CD8-positive, alpha-beta memory T cell (primary cell): ENCODE measurements at regions not wholly inside any gene's neighbourhood (a gene's known extent, or its start where the extent isn't known, plus 50 kb on each side); places are given as distances from the start of the nearest gene placed in this dataset.
"Not testable (repeated sequence)": the region's sequence is repeated elsewhere in the genome, so short reads cannot be mapped to it uniquely, and the experiment has no call there.

Source experiments
- CTCF ChIA-PET: fragments of 350-600 bp; sonication (Branson Sonifier 250); formaldehyde crosslinking; loops from one replicate; lab custom pipeline; 2021; ENCODE audit warnings: antibody characterized with exemption; lab: Charles Lee
- POLR2A ChIA-PET: fragments of 350-600 bp; sonication (Branson Sonifier 250); formaldehyde crosslinking; loops from one replicate; lab custom pipeline; 2021; ENCODE audit warnings: antibody characterized with exemption; lab: Charles Lee
- DNase-seq, 5 donors: peaks; one replicate each; pipeline versions ENCODE4 v3.0.0 to v3.0.0-alpha.2; 2020 to 2022; ENCODE audit warnings: mixed read lengths in 1 of 5
- H3K27ac ChIP-seq: one replicate; pipeline ENCODE4 v1.7.0; 2013; ENCODE audit warnings: low read depth, mild to moderate bottlenecking, low read length, moderate library complexity
- H3K27me3 ChIP-seq: 2 replicates; pipeline ENCODE4 v1.7.0; 2013; ENCODE audit warnings: low read length, mild to moderate bottlenecking; ENCODE audit not compliant: insufficient read depth, poor library complexity, severe bottlenecking
- H3K36me3 ChIP-seq: 2 replicates; pipeline ENCODE4 v1.7.0; 2013; ENCODE audit warnings: mild to moderate bottlenecking, low read length, moderate library complexity; ENCODE audit not compliant: insufficient read depth
- H3K4me1 ChIP-seq: 2 replicates; pipeline ENCODE4 v1.7.0; 2013; ENCODE audit warnings: mild to moderate bottlenecking, low read length, moderate library complexity; ENCODE audit not compliant: insufficient read depth
- H3K4me3 ChIP-seq: 2 replicates; pipeline ENCODE4 v1.7.0; 2013; ENCODE audit warnings: mild to moderate bottlenecking, low read length
- H3K9me3 ChIP-seq: 2 replicates; pipeline ENCODE4 v1.7.0; 2013; ENCODE audit warnings: mild to moderate bottlenecking, low read length
- H3K27ac Mint-ChIP-seq, 8 donors: one replicate each; pipeline ENCODE4 v1.8.0; 2020 to 2021; ENCODE audit warnings: mixed read lengths in 8 of 8, mild to moderate bottlenecking in 6 of 8, inconsistent platforms in 3 of 8, moderate library complexity in 3 of 8
- H3K27me3 Mint-ChIP-seq, 2 donors: one replicate each; pipeline ENCODE4 v1.8.0; 2020 to 2021; ENCODE audit warnings: mixed read lengths in 2 of 2, mild to moderate bottlenecking in 1 of 2, moderate library complexity in 1 of 2
- H3K36me3 Mint-ChIP-seq, 3 donors: one replicate each; pipeline ENCODE4 v1.8.0; 2020 to 2021; ENCODE audit warnings: mixed read lengths in 3 of 3, inconsistent platforms in 1 of 3, mild to moderate bottlenecking in 1 of 3
- H3K4me1 Mint-ChIP-seq, 3 donors: one replicate each; pipeline ENCODE4 v1.8.0; 2020 to 2021; ENCODE audit warnings: mixed read lengths in 3 of 3, inconsistent platforms in 1 of 3, mild to moderate bottlenecking in 1 of 3
- H3K4me3 Mint-ChIP-seq, 7 donors: one replicate each; pipeline ENCODE4 v1.8.0; 2020 to 2021; ENCODE audit warnings: mixed read lengths in 7 of 7, mild to moderate bottlenecking in 6 of 7, moderate library complexity in 4 of 7, inconsistent platforms in 2 of 7
- H3K9me3 Mint-ChIP-seq, 5 donors: one replicate each; pipeline ENCODE4 v1.8.0; 2020 to 2022; ENCODE audit warnings: mixed read lengths in 5 of 5, mild to moderate bottlenecking in 3 of 5, moderate library complexity in 2 of 5, inconsistent platforms in 1 of 5

GRCh38 chr5:91938441-91938840 is 555.3 kb upstream of the ARRDC3 start:
- ChIA-PET CTCF (no interaction called here), POLR2A (no interaction called here)
- Mint-ChIP-seq H3K4me1 (no peaks in the 10 kb centered on the region), H3K36me3 (no peaks in the 10 kb centered on the region), H3K9me3 (peaks cover 0 to 4% (median 2%) of the 10 kb centered on the region in 5 donors), H3K27ac (no peak overlapping the region), H3K4me3 (no peak overlapping the region), H3K27me3 (no peaks in the 10 kb centered on the region)
- H3K4me3 ChIP-seq: no peak overlapping the region
- H3K36me3 ChIP-seq: no peaks in the 10 kb centered on the region
- H3K27me3 ChIP-seq: no peaks in the 10 kb centered on the region
- H3K9me3 ChIP-seq: no peaks in the 10 kb centered on the region
- no peak for DNase-seq
- no peaks in the 10 kb centered on the region for H3K4me1 ChIP-seq
- H3K27ac ChIP-seq: no peak overlapping the region

GRCh38 chr5:91937121-91937520 is 554.0 kb upstream of the ARRDC3 start:
- ChIA-PET POLR2A (no interaction called here), CTCF (no interaction called here)
- Mint-ChIP-seq H3K27me3 (no peaks in the 10 kb centered on the region), H3K27ac (no peak overlapping the region), H3K36me3 (no peaks in the 10 kb centered on the region), H3K4me1 (no peaks in the 10 kb centered on the region), H3K4me3 (no peak overlapping the region), H3K9me3 (peaks cover 0 to 4% (median 2%) of the 10 kb centered on the region in 5 donors)
- Histone ChIP-seq H3K36me3 (no peaks in the 10 kb centered on the region), H3K27ac (no peak overlapping the region), H3K27me3 (no peaks in the 10 kb centered on the region), H3K4me3 (no peak overlapping the region), H3K4me1 (no peaks in the 10 kb centered on the region), H3K9me3 (no peaks in the 10 kb centered on the region)
- DNase-seq: no peak

- CTCF ChIA-PET: no interaction called here
Measured at GRCh38 chr5:91929522-91929817, 546.4 kb upstream of the ARRDC3 start.

GRCh38 chr5:91928754-91929521 is 545.8 kb upstream of the ARRDC3 start:
- Mint-ChIP-seq H3K36me3 (no peaks in the 10 kb centered on the region), H3K27ac (no peak overlapping the region), H3K4me1 (no peaks in the 10 kb centered on the region), H3K9me3 (no peaks in the 10 kb centered on the region), H3K4me3 (no peak overlapping the region), H3K27me3 (no peaks in the 10 kb centered on the region)
- no peak for DNase-seq
- Histone ChIP-seq H3K4me1 (no peaks in the 10 kb centered on the region), H3K36me3 (no peaks in the 10 kb centered on the region), H3K4me3 (no peak overlapping the region), H3K27me3 (no peaks in the 10 kb centered on the region), H3K27ac (no peak overlapping the region), H3K9me3 (no peaks in the 10 kb centered on the region)
- ChIA-PET POLR2A (no interaction called here), CTCF (no interaction called here)

More at GRCh38 chr5:91929522-91929817, 546.4 kb upstream of the ARRDC3 start:
- H3K27me3 ChIP-seq: no peaks in the 10 kb centered on the region
- H3K36me3 Mint-ChIP-seq: no peaks in the 10 kb centered on the region
- H3K27ac Mint-ChIP-seq: no peak overlapping the region
- H3K9me3 Mint-ChIP-seq: no peaks in the 10 kb centered on the region
- POLR2A ChIA-PET: no interaction called here
- no peak for DNase-seq
- no peaks in the 10 kb centered on the region for H3K4me1 ChIP-seq
- no peaks in the 10 kb centered on the region for H3K36me3 ChIP-seq
- H3K4me1 Mint-ChIP-seq: no peaks in the 10 kb centered on the region
- H3K27ac ChIP-seq: no peak overlapping the region
- no peaks in the 10 kb centered on the region for H3K9me3 ChIP-seq
- H3K4me3 Mint-ChIP-seq: no peak overlapping the region
- H3K4me3 ChIP-seq: no peak overlapping the region
- no peaks in the 10 kb centered on the region for H3K27me3 Mint-ChIP-seq

GRCh38 chr5:91927439-91927838 is 544.3 kb upstream of the ARRDC3 start:
- H3K36me3 ChIP-seq: no peaks in the 10 kb centered on the region
- H3K36me3 Mint-ChIP-seq: no peaks in the 10 kb centered on the region
- no peaks in the 10 kb centered on the region for H3K27me3 Mint-ChIP-seq
- H3K4me3 ChIP-seq: no peak overlapping the region
- H3K9me3 Mint-ChIP-seq: no peaks in the 10 kb centered on the region
- H3K27ac ChIP-seq: no peak overlapping the region
- H3K4me1 ChIP-seq: no peaks in the 10 kb centered on the region
- H3K4me3 Mint-ChIP-seq: no peak overlapping the region
- H3K4me1 Mint-ChIP-seq: no peaks in the 10 kb centered on the region
- H3K9me3 ChIP-seq: no peaks in the 10 kb centered on the region
- POLR2A ChIA-PET: no interaction called here
- CTCF ChIA-PET: no interaction called here
- no peak overlapping the region for H3K27ac Mint-ChIP-seq
- no peaks in the 10 kb centered on the region for H3K27me3 ChIP-seq
- no peak for DNase-seq

GRCh38 chr5:91925249-91925648 is 542.1 kb upstream of the ARRDC3 start:
- Mint-ChIP-seq H3K4me3 (no peak overlapping the region), H3K27ac (no peak overlapping the region), H3K27me3 (no peaks in the 10 kb centered on the region), H3K36me3 (no peaks in the 10 kb centered on the region), H3K9me3 (peaks cover 0 to under 1% (median 0%) of the 10 kb centered on the region in 5 donors), H3K4me1 (no peaks in the 10 kb centered on the region)
- no peak overlapping the region for H3K4me3 ChIP-seq
- H3K36me3 ChIP-seq: no peaks in the 10 kb centered on the region
- no peak overlapping the region for H3K27ac ChIP-seq
- no peak for DNase-seq
- ChIA-PET CTCF (no interaction called here), POLR2A (no interaction called here)
- no peaks in the 10 kb centered on the region for H3K27me3 ChIP-seq
- H3K9me3 ChIP-seq: no peaks in the 10 kb centered on the region
- no peaks in the 10 kb centered on the region for H3K4me1 ChIP-seq

- H3K36me3 ChIP-seq, POLR2A ChIA-PET, H3K27ac Mint-ChIP-seq, H3K4me1 Mint-ChIP-seq, H3K36me3 Mint-ChIP-seq, H3K27ac ChIP-seq, H3K4me3 ChIP-seq, H3K27me3 ChIP-seq, H3K4me1 ChIP-seq, DNase-seq, H3K9me3 ChIP-seq, H3K27me3 Mint-ChIP-seq, CTCF ChIA-PET, H3K4me3 Mint-ChIP-seq: not testable (repeated sequence)
- H3K9me3 Mint-ChIP-seq: peaks cover 0 to 11% (median 2%) of the 10 kb centered on the region in 5 donors
Measured at GRCh38 chr5:91917037-91917814, 534.1 kb upstream of the ARRDC3 start.

GRCh38 chr5:91910655-91911054 is 527.5 kb upstream of the ARRDC3 start:
- CTCF ChIA-PET: no interaction called here
- Histone ChIP-seq H3K36me3 (no peaks in the 10 kb centered on the region), H3K27ac (no peak overlapping the region), H3K27me3 (no peaks in the 10 kb centered on the region), H3K9me3 (no peaks in the 10 kb centered on the region), H3K4me1 (no peaks in the 10 kb centered on the region), H3K4me3 (no peak overlapping the region)
- H3K36me3 Mint-ChIP-seq: no peaks in the 10 kb centered on the region
- peaks cover 0 to 17% (median 0%) of the 10 kb centered on the region in 5 donors for H3K9me3 Mint-ChIP-seq
- H3K4me3 Mint-ChIP-seq: no peak overlapping the region
- no peak overlapping the region for H3K27ac Mint-ChIP-seq
- POLR2A ChIA-PET: no interaction called here
- no peaks in the 10 kb centered on the region for H3K27me3 Mint-ChIP-seq
- no peaks in the 10 kb centered on the region for H3K4me1 Mint-ChIP-seq
- DNase-seq: no peak
